IMR-90 (cell line): ENCODE measurements at regions not wholly inside any gene's neighbourhood (a gene's known extent, or its start where the extent isn't known, plus 50 kb on each side); places are given as distances from the start of the nearest gene placed in this dataset.

ENCODE experiments used
- ATAC-seq: fragments of 200-7000 bp; cut with Tn5 transposase; 2 replicates; pipeline ENCODE4 v1.9.1; 2020; ENCODE audit warnings: low read depth, mild to moderate bottlenecking, moderate library complexity
- BruUV-seq: library from RNA; stranded (reverse); fragments of 400-500 nt; replicated peaks from 2 replicates; lab custom pipeline; 2021; lab: Mats Ljungman, UMichigan
- CTCF ChIA-PET: fragments of 300-600 bp; formaldehyde crosslinking; extraction: SDS; loops from one replicate; lab custom pipeline; 2021; ENCODE audit warnings: antibody characterized with exemption; lab: Yijun Ruan, JAX
- POLR2A ChIA-PET: fragments of 300-600 bp; sonication (Branson Sonifier 250); formaldehyde crosslinking; loops from one replicate; lab custom pipeline; 2022; ENCODE audit warnings: antibody characterized with exemption; ENCODE audit not compliant: unreplicated experiment; lab: Charles Lee
- DNase-seq: peaks from one replicate; pipeline ENCODE4 v3.0.0; 2013
- H2AFZ ChIP-seq: replicated peaks from 2 replicates; pipeline ENCODE3; 2013; ENCODE audit warnings: low read length, mild to moderate bottlenecking; ENCODE audit not compliant: poor library complexity
- H2AK5ac ChIP-seq: 2 replicates; pipeline ENCODE4 v1.6.1; 2013; ENCODE audit warnings: low read depth, low read length, inconsistent platforms
- H2AK9ac ChIP-seq: replicated peaks from 2 replicates; pipeline ENCODE3; 2013; ENCODE audit warnings: mild to moderate bottlenecking, low read depth, low read length, moderate library complexity; ENCODE audit not compliant: poor library complexity
- H2BK120ac ChIP-seq: 2 replicates; pipeline ENCODE4 v1.6.1; 2013; ENCODE audit warnings: low read depth, low read length, inconsistent platforms
- H2BK15ac ChIP-seq: 3 replicates; pipeline ENCODE4 v1.6.1; 2013; ENCODE audit warnings: low read depth, low read length, inconsistent platforms
- H2BK20ac ChIP-seq: 2 replicates; pipeline ENCODE4 v1.6.1; 2013; ENCODE audit warnings: low read depth, mild to moderate bottlenecking, inconsistent platforms, low read length, moderate library complexity
- H2BK5ac ChIP-seq: 2 replicates; pipeline ENCODE4 v1.6.1; 2013; ENCODE audit warnings: mild to moderate bottlenecking, low read depth, low read length, inconsistent platforms; ENCODE audit not compliant: poor library complexity, severe bottlenecking
- H3K14ac ChIP-seq: replicated peaks from 2 replicates; pipeline ENCODE4 v1.6.1; 2013; ENCODE audit warnings: low read depth, low read length, inconsistent platforms
- H3K18ac ChIP-seq: 2 replicates; pipeline ENCODE4 v1.6.1; 2013; ENCODE audit warnings: low read depth, low read length, control low read depth
- H3K23ac ChIP-seq: 2 replicates; pipeline ENCODE4 v1.6.1; 2013; ENCODE audit warnings: low read depth, low read length, inconsistent platforms
- H3K27ac ChIP-seq: 2 replicates; pipeline ENCODE4 v1.5.1; 2013; ENCODE audit warnings: mild to moderate bottlenecking, control low read depth, low read length; ENCODE audit not compliant: insufficient read depth
- H3K27me3 ChIP-seq: 2 replicates; pipeline ENCODE4 v1.6.1; 2013; ENCODE audit warnings: low read length; ENCODE audit not compliant: control insufficient read depth, insufficient read depth
- H3K36me3 ChIP-seq: 2 replicates; pipeline ENCODE4 v1.6.1; 2013; ENCODE audit warnings: low read length, mixed read lengths; ENCODE audit not compliant: control insufficient read depth, insufficient read depth
- H3K4ac ChIP-seq: 2 replicates; pipeline ENCODE4 v1.6.1; 2013; ENCODE audit warnings: low read depth, low read length, inconsistent platforms
- H3K4me1 ChIP-seq: 2 replicates; pipeline ENCODE4 v1.6.1; 2013; ENCODE audit warnings: low read length, mixed read lengths; ENCODE audit not compliant: control insufficient read depth, insufficient read depth
- H3K4me2 ChIP-seq: 2 replicates; pipeline ENCODE4 v1.6.1; 2013; ENCODE audit warnings: low read depth, mild to moderate bottlenecking, control low read depth, low read length, moderate library complexity
- H3K4me3 ChIP-seq: 2 replicates; pipeline ENCODE4 v1.5.1; 2013; ENCODE audit warnings: low read depth, mild to moderate bottlenecking, control low read depth, low read length, moderate library complexity; ENCODE audit not compliant: insufficient read depth
- H3K56ac ChIP-seq: 2 replicates; pipeline ENCODE4 v1.6.1; 2013; ENCODE audit warnings: low read length, inconsistent platforms; ENCODE audit not compliant: insufficient read depth; ENCODE audit errors: extremely low read depth
- H3K79me1 ChIP-seq, 2 experiments: 2 replicates each; pipeline ENCODE4 v1.6.1; 2013; ENCODE audit warnings: low read length in 2 of 2, inconsistent platforms in 1 of 2, low read depth in 1 of 2
- H3K9ac ChIP-seq: 2 replicates; pipeline ENCODE4 v1.6.1; 2013; ENCODE audit warnings: low read depth, low read length, control low read depth
- H3K9me1 ChIP-seq: 2 replicates; pipeline ENCODE4 v1.6.1; 2013; ENCODE audit warnings: low read length, inconsistent platforms; ENCODE audit not compliant: insufficient read depth
- H3K9me3 ChIP-seq: 2 replicates; pipeline ENCODE4 v1.6.1; 2013; ENCODE audit warnings: low read length; ENCODE audit not compliant: control insufficient read depth, insufficient read depth
- H4K20me1 ChIP-seq: 2 replicates; pipeline ENCODE4 v1.6.1; 2013; ENCODE audit warnings: low read length, inconsistent platforms; ENCODE audit not compliant: insufficient read depth
- H4K5ac ChIP-seq: 2 replicates; pipeline ENCODE4 v1.6.1; 2013; ENCODE audit warnings: mild to moderate bottlenecking, low read depth, low read length, control low read depth
- H4K8ac ChIP-seq, 2 experiments: 2 replicates each; pipeline ENCODE4 v1.6.1; 2013; ENCODE audit warnings: low read depth in 2 of 2, low read length in 2 of 2, control low read depth in 1 of 2, inconsistent platforms in 1 of 2
- H4K91ac ChIP-seq: 2 replicates; pipeline ENCODE4 v1.6.1; 2013; ENCODE audit warnings: low read depth, low read length, inconsistent platforms; ENCODE audit not compliant: insufficient read depth
- BHLHE40 ChIP-seq: fragments of 150-350 bp; IDR thresholded peaks from 2 replicates; pipeline ENCODE4 v1.6.1; 2016; ENCODE audit warnings: mild to moderate bottlenecking, low read depth, low read length
- CEBPB ChIP-seq: IDR thresholded peaks from 2 replicates; pipeline ENCODE4 v1.6.1; 2012; ENCODE audit warnings: low read depth, low read length, improper control_type of control experiment
- CHD1 ChIP-seq: IDR thresholded peaks from 2 replicates; pipeline ENCODE4 v1.6.1; 2012; ENCODE audit warnings: low read depth, low read length, improper control_type of control experiment
- ELK1 ChIP-seq: fragments of 150-350 bp; IDR thresholded peaks from 2 replicates; pipeline ENCODE4 v1.6.1; 2016; ENCODE audit warnings: low read depth, mild to moderate bottlenecking, low read length, moderate library complexity, borderline replicate concordance
- FOS ChIP-seq: fragments of 150-350 bp; IDR thresholded peaks from 2 replicates; pipeline ENCODE4 v1.6.1; 2016; ENCODE audit warnings: low read depth, low read length
- MAFK ChIP-seq: IDR thresholded peaks from 2 replicates; pipeline ENCODE4 v1.6.1; 2012; ENCODE audit warnings: low read depth, low read length, improper control_type of control experiment
- MAZ ChIP-seq: IDR thresholded peaks from 2 replicates; pipeline ENCODE4 v1.6.1; 2012; ENCODE audit warnings: low read depth, mild to moderate bottlenecking, low read length, improper control_type of control experiment, moderate library complexity, borderline replicate concordance
- MXI1 ChIP-seq: IDR thresholded peaks from 2 replicates; pipeline ENCODE4 v1.6.1; 2012; ENCODE audit warnings: low read depth, mild to moderate bottlenecking, low read length, moderate library complexity, borderline replicate concordance
- NFE2L2 ChIP-seq: fragments of 150-350 bp; IDR thresholded peaks from 2 replicates; pipeline ENCODE4 v1.6.1; 2016; ENCODE audit warnings: low read depth, mild to moderate bottlenecking, low read length
- POLR2A ChIP-seq: IDR thresholded peaks from 2 replicates; pipeline ENCODE4 v1.6.1; 2012; ENCODE audit warnings: mild to moderate bottlenecking, low read depth, low read length
- RAD21 ChIP-seq: IDR thresholded peaks from 2 replicates; pipeline ENCODE4 v1.6.1; 2012; ENCODE audit warnings: low read length, improper control_type of control experiment
- RCOR1 ChIP-seq: IDR thresholded peaks from 2 replicates; pipeline ENCODE4 v1.6.1; 2012; ENCODE audit warnings: mild to moderate bottlenecking, low read length, improper control_type of control experiment; ENCODE audit not compliant: insufficient replicate concordance
- RFX5 ChIP-seq: IDR thresholded peaks from 2 replicates; pipeline ENCODE4 v1.8.0; 2012; ENCODE audit warnings: low read depth, mild to moderate bottlenecking, low read length, moderate library complexity
- SMC3 ChIP-seq: fragments of 150-350 bp; IDR thresholded peaks from 2 replicates; pipeline ENCODE4 v1.6.1; 2016; ENCODE audit warnings: low read depth, mild to moderate bottlenecking, antibody characterized with exemption, low read length, moderate library complexity
- USF2 ChIP-seq: fragments of 150-350 bp; IDR thresholded peaks from 2 replicates; pipeline ENCODE4 v1.6.1; 2017; ENCODE audit warnings: mild to moderate bottlenecking, antibody characterized with exemption, low read length, low read depth
- WGBS, 2 experiments: methylation state at CpG; one replicate each; pipeline versions ENCODE4 v1.1.5 to v1.1.7; 2013; ENCODE audit warnings: missing lambda C conversion rate in 2 of 2; ENCODE audit not compliant: insufficient read length in 1 of 2; ENCODE audit errors: extremely low coverage in 2 of 2; 5-methylcytosine and 5-hydroxymethylcytosine counted together
- dilution Hi-C: fragments of 300-500 bp; cut with HindIII; formaldehyde crosslinking; loops from one replicate; pipeline ENCODE4 v1.14.3; 2018; ENCODE audit warnings: low sequenced_read_pairs; ENCODE audit not compliant: unreplicated experiment
- in situ Hi-C: fragments of 300-500 bp; cut with MboI; formaldehyde crosslinking; loops from 3 replicates; pipeline ENCODE4 v1.14.3; 2019; ENCODE audit warnings: low sequenced_read_pairs, inconsistent platforms, mixed read lengths
- intact Hi-C: fragments of 100-400 bp; cut with micrococcal nuclease; formaldehyde crosslinking; loops from 2 replicates; pipeline ENCODE4 v1.10.0; 2022
- TF ChIP-seq, protein P1 (sequence below): conservative IDR thresholded peaks from 2 replicates; pipeline ENCODE4 v1.5.1; 2012; ENCODE audit warnings: mild to moderate bottlenecking, low read depth, low read length, improper control_type of control experiment

DNA sequence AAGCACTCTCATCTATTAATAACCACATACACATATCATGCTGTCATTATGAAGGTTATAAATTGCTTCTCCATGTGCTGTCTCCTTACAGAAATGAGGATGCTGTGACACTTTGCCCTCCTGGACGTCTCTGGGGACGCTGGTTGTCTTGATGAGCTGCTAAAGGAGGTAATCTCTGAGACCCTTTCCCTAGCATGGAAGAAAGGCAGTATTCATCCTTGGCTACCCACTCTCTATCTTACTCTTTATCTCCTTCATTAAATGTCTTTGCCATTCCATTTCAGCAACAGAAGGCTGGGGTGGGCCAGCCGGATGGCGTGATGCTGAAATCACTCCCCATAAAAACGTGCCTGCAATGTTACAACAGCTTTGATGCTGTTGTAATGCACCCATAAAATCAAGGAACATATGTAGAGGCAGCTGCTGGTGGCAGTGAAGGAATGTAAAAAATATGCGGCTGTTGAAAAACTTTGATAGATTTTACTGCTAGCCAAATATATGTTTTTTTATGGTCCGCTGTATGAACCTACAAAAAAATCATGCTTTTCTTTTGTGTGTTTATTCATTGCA, 715.1 kb upstream of the API5 start:
- ATAC-seq (no peak), DNase-seq (no peak)
- no peaks in the 10 kb centered on the region for H3K79me1 ChIP-seq
- CTCF ChIA-PET = no interaction called here
- no TSS peak for BruUV-seq
- no peak overlapping the region for H2BK20ac ChIP-seq
- no peak overlapping the region for H2AK9ac ChIP-seq
- POLR2A ChIA-PET = no interaction called here
- H2BK15ac ChIP-seq = no peak overlapping the region
- no peak overlapping the region for H3K56ac ChIP-seq
- in situ Hi-C loops (no loop called here), intact Hi-C loops (no loop called here), dilution Hi-C loops (no loop called here)
- no peaks in the 10 kb centered on the region for H3K4me1 ChIP-seq
- no peak overlapping the region for H3K4me2 ChIP-seq
- H4K8ac ChIP-seq = no peak overlapping the region
- H3K9ac ChIP-seq = no peak overlapping the region
- H3K27me3 ChIP-seq = no peaks in the 10 kb centered on the region
- no peaks in the 10 kb centered on the region for H3K9me1 ChIP-seq
- no peak overlapping the region for H4K91ac ChIP-seq
- H2AFZ ChIP-seq = no peak overlapping the region
- no peak overlapping the region for H3K4ac ChIP-seq
- H4K20me1 ChIP-seq = no peaks in the 10 kb centered on the region
- H3K14ac ChIP-seq = no peak overlapping the region
- no peak overlapping the region for H3K23ac ChIP-seq
- H3K18ac ChIP-seq = no peak overlapping the region
- H3K9me3 ChIP-seq = peaks cover 6% of the 10 kb centered on the region; the same call in 1 of the 2 replicates
- H3K4me3 ChIP-seq = no peak overlapping the region
- no peak overlapping the region for H3K27ac ChIP-seq
- no peak overlapping the region for H2AK5ac ChIP-seq
- no peak overlapping the region for H2BK5ac ChIP-seq
- TF ChIP-seq BHLHE40 (no peak), FOS (no peak), RAD21 (no peak), RFX5 (no peak), POLR2A (no peak), MXI1 (no peak), ELK1 (no peak), RCOR1 (no peak), NFE2L2 (no peak), CHD1 (no peak), SMC3 (no peak), USF2 (no peak), CEBPB (no peak), MAFK (no peak), MAZ (no peak)
- TF ChIP-seq, protein P1, sequence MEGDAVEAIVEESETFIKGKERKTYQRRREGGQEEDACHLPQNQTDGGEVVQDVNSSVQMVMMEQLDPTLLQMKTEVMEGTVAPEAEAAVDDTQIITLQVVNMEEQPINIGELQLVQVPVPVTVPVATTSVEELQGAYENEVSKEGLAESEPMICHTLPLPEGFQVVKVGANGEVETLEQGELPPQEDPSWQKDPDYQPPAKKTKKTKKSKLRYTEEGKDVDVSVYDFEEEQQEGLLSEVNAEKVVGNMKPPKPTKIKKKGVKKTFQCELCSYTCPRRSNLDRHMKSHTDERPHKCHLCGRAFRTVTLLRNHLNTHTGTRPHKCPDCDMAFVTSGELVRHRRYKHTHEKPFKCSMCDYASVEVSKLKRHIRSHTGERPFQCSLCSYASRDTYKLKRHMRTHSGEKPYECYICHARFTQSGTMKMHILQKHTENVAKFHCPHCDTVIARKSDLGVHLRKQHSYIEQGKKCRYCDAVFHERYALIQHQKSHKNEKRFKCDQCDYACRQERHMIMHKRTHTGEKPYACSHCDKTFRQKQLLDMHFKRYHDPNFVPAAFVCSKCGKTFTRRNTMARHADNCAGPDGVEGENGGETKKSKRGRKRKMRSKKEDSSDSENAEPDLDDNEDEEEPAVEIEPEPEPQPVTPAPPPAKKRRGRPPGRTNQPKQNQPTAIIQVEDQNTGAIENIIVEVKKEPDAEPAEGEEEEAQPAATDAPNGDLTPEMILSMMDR = no peak
- WGBS, 2 experiments = no CpG with 5 or more reads among the region's 7 CpGs
- no peak overlapping the region for H4K5ac ChIP-seq
- H2BK120ac ChIP-seq = no peak overlapping the region
- H3K36me3 ChIP-seq = no peaks in the 10 kb centered on the region
